A673 (cell line): ENCODE measurements at regions not wholly inside any gene's neighbourhood (a gene's known extent, or its start where the extent isn't known, plus 50 kb on each side); places are given as distances from the start of the nearest gene placed in this dataset.

Experiments used
- BruUV-seq: library from RNA; stranded (reverse); fragments of 400-500 nt; replicated peaks from 2 replicates; lab custom pipeline; 2021; lab: Mats Ljungman, UMichigan
- CTCF ChIA-PET: fragments of 300-600 bp; sonication (Branson Sonifier 250); formaldehyde crosslinking; loops from one replicate; lab custom pipeline; 2022; ENCODE audit warnings: antibody characterized with exemption; lab: Charles Lee
- POLR2A ChIA-PET: fragments of 300-600 bp; sonication (Branson Sonifier 250); formaldehyde crosslinking; loops from one replicate; lab custom pipeline; 2022; ENCODE audit warnings: antibody characterized with exemption; ENCODE audit not compliant: low non-redundant PET; lab: Charles Lee
- DNase-seq: peaks from one replicate; pipeline ENCODE4 v3.0.0-alpha.2; 2015; ENCODE audit warnings: low spot score
- H3K27ac ChIP-seq: fragments of 200-600 bp; sonication (generic); 2 replicates; pipeline ENCODE4 v1.5.1; 2016; ENCODE audit warnings: mixed run types, low read depth, mild to moderate bottlenecking, mixed read lengths, antibody characterized with exemption, low read length; ENCODE audit not compliant: poor library complexity, severe bottlenecking
- H3K27me3 ChIP-seq: fragments of 200-600 bp; sonication (generic); replicated peaks from 2 replicates; pipeline ENCODE4 v1.6.1; 2017; ENCODE audit warnings: mixed run types, low read depth, mild to moderate bottlenecking, mixed read lengths, antibody characterized with exemption, low read length; ENCODE audit not compliant: insufficient read depth, poor library complexity
- H3K36me3 ChIP-seq: fragments of 200-600 bp; sonication (generic); 2 replicates; pipeline ENCODE4 v1.6.1; 2016; ENCODE audit warnings: mixed run types, mild to moderate bottlenecking, mixed read lengths, antibody characterized with exemption, low read length; ENCODE audit not compliant: insufficient read depth, poor library complexity, severe bottlenecking
- H3K4me1 ChIP-seq: fragments of 200-600 bp; sonication (generic); 2 replicates; pipeline ENCODE4 v1.6.1; 2017; ENCODE audit warnings: mixed run types, mild to moderate bottlenecking, mixed read lengths, antibody characterized with exemption, low read length; ENCODE audit not compliant: insufficient read depth, poor library complexity, severe bottlenecking
- H3K4me3 ChIP-seq: fragments of 200-600 bp; sonication (generic); 2 replicates; pipeline ENCODE4 v1.5.1; 2016; ENCODE audit warnings: low read depth, mixed run types, mild to moderate bottlenecking, mixed read lengths, low read length; ENCODE audit not compliant: poor library complexity, severe bottlenecking
- H3K9me3 ChIP-seq: fragments of 200-600 bp; sonication (generic); 2 replicates; pipeline ENCODE4 v1.6.1; 2016; ENCODE audit warnings: mixed run types, low read depth, mild to moderate bottlenecking, mixed read lengths, antibody characterized with exemption, low read length; ENCODE audit not compliant: poor library complexity, severe bottlenecking
- CTCF ChIP-seq: fragments of 300-800, 200-600 bp; sonication (generic); conservative IDR thresholded peaks from 2 replicates; pipeline ENCODE4 v1.5.1; 2017; ENCODE audit warnings: low read depth, mild to moderate bottlenecking, antibody characterized with exemption, low read length, moderate library complexity, mixed read lengths
- EZH2 ChIP-seq: fragments of 200-600 bp; sonication (generic); IDR thresholded peaks from 2 replicates; pipeline ENCODE4 v1.6.1; 2017; ENCODE audit warnings: borderline replicate concordance, low read depth, mild to moderate bottlenecking, mixed read lengths, antibody characterized with exemption, low read length; ENCODE audit not compliant: poor library complexity, severe bottlenecking
- intact Hi-C: fragments of 100-400 bp; cut with micrococcal nuclease; formaldehyde crosslinking; loops from one replicate; pipeline ENCODE4 v1.10.0; 2022; ENCODE audit not compliant: unreplicated experiment

GRCh38 chr1:10903421-10903820 lies 107.0 kb upstream of the CASZ1 start:
- TF ChIP-seq EZH2 (no peak), CTCF (no peak)
- Histone ChIP-seq H3K27ac (no peak overlapping the region), H3K36me3 (no peaks in the 10 kb centered on the region), H3K4me1 (peaks cover 29% of the 10 kb centered on the region), H3K4me3 (no peak overlapping the region), H3K27me3 (no peaks in the 10 kb centered on the region), H3K9me3 (no peaks in the 10 kb centered on the region)
- BruUV-seq, result no TSS peak
- ChIA-PET POLR2A (no interaction called here), CTCF (no interaction called here)
- DNase-seq, result no peak
- intact Hi-C loops, result no loop called here

- intact Hi-C loops, result no loop called here
- H3K9me3 ChIP-seq, result no peaks in the 10 kb centered on the region
- ChIA-PET CTCF (no interaction called here), POLR2A (no interaction called here)
- no peaks in the 10 kb centered on the region for H3K27me3 ChIP-seq
- H3K4me3 ChIP-seq, result no peak overlapping the region
- H3K4me1 ChIP-seq, result peaks cover 29% of the 10 kb centered on the region
- no peak for DNase-seq
- no TSS peak for BruUV-seq
- TF ChIP-seq CTCF (no peak), EZH2 (no peak)
- no peaks in the 10 kb centered on the region for H3K36me3 ChIP-seq
- H3K27ac ChIP-seq, result no peak overlapping the region
Observed at GRCh38 chr1:10903821-10904220, 107.4 kb upstream of the CASZ1 start.

DNA sequence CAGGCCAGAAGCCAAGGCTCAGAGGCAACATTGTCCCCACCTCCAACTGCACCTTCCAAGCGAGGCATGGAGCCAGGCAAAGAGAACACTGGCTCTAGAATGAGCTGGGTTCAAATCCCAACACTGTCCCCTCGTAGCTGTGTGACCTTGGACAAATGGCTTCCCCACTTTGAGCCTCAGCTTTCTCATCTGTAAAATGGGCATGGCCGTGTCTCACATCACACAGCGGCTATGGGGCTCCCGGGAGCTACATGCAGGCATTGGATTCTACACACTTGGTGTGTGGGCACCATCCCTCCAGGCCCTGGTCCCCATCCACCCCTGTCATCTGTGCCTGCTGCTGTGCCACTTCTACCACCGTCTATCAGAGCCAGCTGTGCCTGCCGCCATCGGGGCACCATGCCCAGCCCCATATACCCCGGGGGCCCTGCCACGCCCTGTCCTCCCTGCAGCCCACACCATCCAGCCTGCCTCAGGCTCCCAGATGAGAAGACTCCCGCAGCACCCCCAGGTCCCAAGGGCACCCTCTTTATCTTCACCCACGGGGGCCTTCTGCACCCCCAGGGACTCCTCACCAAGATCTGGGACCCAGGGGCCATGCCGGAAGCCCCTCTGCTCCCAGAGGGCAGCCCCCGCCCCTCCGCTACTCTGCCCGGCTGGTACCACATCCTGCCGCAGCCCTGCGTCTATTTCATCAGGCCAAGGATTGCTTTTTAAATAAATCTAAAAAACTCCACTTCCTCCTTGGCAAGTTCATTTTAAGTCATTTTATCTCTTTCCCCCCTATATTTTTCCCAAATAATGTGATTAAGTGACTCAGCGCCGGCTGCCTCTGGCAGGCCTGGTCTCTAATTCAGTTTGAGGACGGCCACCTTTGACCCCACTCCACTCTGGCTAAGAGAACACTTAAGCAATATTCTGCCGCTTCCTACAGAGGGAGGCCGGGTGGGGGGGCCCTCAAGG lies 107.8 kb upstream of the TARDBP start:
- no peak for DNase-seq
- Histone ChIP-seq H3K27me3 (no peaks in the 10 kb centered on the region), H3K4me3 (no peak overlapping the region), H3K36me3 (no peaks in the 10 kb centered on the region), H3K9me3 (no peaks in the 10 kb centered on the region), H3K4me1 (peaks cover 29% of the 10 kb centered on the region), H3K27ac (no peak overlapping the region)
- TF ChIP-seq EZH2, result no peak
- no peak for TF ChIP-seq CTCF
- intact Hi-C loops, result no loop called here
- no TSS peak for BruUV-seq
- POLR2A ChIA-PET, result no interaction called here
- CTCF ChIA-PET, result no interaction called here
